PC-3 (cell line): ENCODE measurements at regions not wholly inside any gene's neighbourhood (a gene's known extent, or its start where the extent isn't known, plus 50 kb on each side); places are given as distances from the start of the nearest gene placed in this dataset.

ENCODE experiments used
- CTCF ChIP-seq: fragments of 300-600 bp; sonication (generic); conservative IDR thresholded peaks from 2 replicates; pipeline ENCODE4 v1.5.1; 2017; ENCODE audit warnings: antibody characterized with exemption, low read depth, mild to moderate bottlenecking, low read length
- EZH2 ChIP-seq: fragments of 300-600 bp; sonication (generic); IDR thresholded peaks from one replicate; pipeline ENCODE4 v1.6.1; 2017; ENCODE audit warnings: antibody characterized with exemption, mild to moderate bottlenecking, low read length; ENCODE audit not compliant: unreplicated experiment
- EZH2phosphoT487 ChIP-seq: fragments of 300-600 bp; sonication (generic); IDR thresholded peaks from 2 replicates; pipeline ENCODE4 v1.6.1; 2018; ENCODE audit warnings: mild to moderate bottlenecking, antibody characterized with exemption, low read length, borderline replicate concordance

- TF ChIP-seq CTCF (no peak), EZH2 (no peak), EZH2phosphoT487 (no peak)
Measured at GRCh38 chr4:20041839-20042407, 209.8 kb upstream of the SLIT2 start.
